Spinal cord (tissue), 9 donors: ENCODE measurements at regions not wholly inside any gene's neighbourhood (a gene's known extent, or its start where the extent isn't known, plus 50 kb on each side); places are given as distances from the start of the nearest gene placed in this dataset.

Experiments used
- DNase-seq, 6 donors: peaks; one replicate each; pipeline versions ENCODE4 v3.0.0 to v3.0.0-alpha.2; 2013 to 2015; ENCODE audit warnings: low spot score in 6 of 6, low read depth in 4 of 6
- H3K27ac ChIP-seq: one replicate; pipeline ENCODE4 v1.5.1; 2013; ENCODE audit warnings: low read depth, low read length, control low read depth
- H3K27me3 ChIP-seq: one replicate; pipeline ENCODE4 v1.6.1; 2013; ENCODE audit warnings: low read length; ENCODE audit not compliant: control insufficient read depth, insufficient read depth
- H3K36me3 ChIP-seq: one replicate; pipeline ENCODE4 v1.6.1; 2013; ENCODE audit warnings: low read length; ENCODE audit not compliant: control insufficient read depth, insufficient read depth
- H3K4me1 ChIP-seq: one replicate; pipeline ENCODE4 v1.6.1; 2013; ENCODE audit warnings: low read length; ENCODE audit not compliant: control insufficient read depth, insufficient read depth
- H3K4me3 ChIP-seq: one replicate; pipeline ENCODE4 v1.5.1; 2013; ENCODE audit warnings: low read depth, low read length, control low read depth
- H3K9me3 ChIP-seq: one replicate; pipeline ENCODE4 v1.6.1; 2013; ENCODE audit warnings: low read length; ENCODE audit not compliant: control insufficient read depth, insufficient read depth
- WGBS: methylation state at CpG from one replicate; pipeline ENCODE4 v1.1.5; 2013; ENCODE audit warnings: missing lambda C conversion rate; ENCODE audit not compliant: insufficient coverage; 5-methylcytosine and 5-hydroxymethylcytosine counted together
- donor health status: healthy.

GRCh38 chr17:77361986-77362620 is 221.3 kb downstream of the SEC14L1 start:
- 93% methylated on average over 8 of the region's 8 CpGs for WGBS
- Histone ChIP-seq H3K9me3 (no peaks in the 10 kb centered on the region), H3K4me3 (no peak overlapping the region), H3K4me1 (peaks cover 39% of the 10 kb centered on the region), H3K27ac (no peak overlapping the region), H3K36me3 (no peaks in the 10 kb centered on the region), H3K27me3 (no peaks in the 10 kb centered on the region)
- DNase-seq: no peak

DNA sequence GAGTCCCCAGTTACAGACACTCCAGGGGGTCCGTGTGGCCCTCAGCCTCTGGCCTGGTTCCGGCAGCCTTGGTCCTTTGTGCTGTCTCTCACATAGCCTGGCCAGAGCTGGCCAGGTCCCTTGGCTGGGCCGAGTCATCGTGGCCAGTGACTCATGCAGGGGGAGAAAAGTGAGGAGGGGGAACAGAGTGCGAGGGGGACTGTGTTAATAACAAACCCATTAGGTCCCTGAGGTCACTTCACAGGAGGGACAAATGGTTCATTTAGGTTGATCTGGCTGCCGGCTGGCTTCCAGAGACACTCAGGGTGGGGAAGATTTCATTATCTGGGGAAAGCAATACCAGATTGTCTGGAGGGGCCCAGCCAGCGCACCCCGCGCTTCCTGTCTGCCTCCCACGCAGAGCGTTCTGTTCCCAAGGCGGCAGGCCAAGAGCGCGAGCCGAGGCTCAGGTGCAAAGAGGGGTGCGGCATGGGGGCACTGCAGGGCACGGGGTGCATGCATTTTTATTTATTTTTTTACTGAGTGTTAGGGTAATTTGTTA is 223.1 kb downstream of the SEC14L1 start:
- 70% methylated on average over 10 of the region's 17 CpGs for WGBS
- no peak for DNase-seq
- Histone ChIP-seq H3K27ac (no peak overlapping the region), H3K4me1 (peaks cover 37% of the 10 kb centered on the region), H3K9me3 (no peaks in the 10 kb centered on the region), H3K27me3 (no peaks in the 10 kb centered on the region), H3K36me3 (no peaks in the 10 kb centered on the region), H3K4me3 (no peak overlapping the region)

- Histone ChIP-seq H3K9me3 (no peaks in the 10 kb centered on the region), H3K36me3 (no peaks in the 10 kb centered on the region), H3K4me1 (peaks cover 33% of the 10 kb centered on the region), H3K27ac (no peak overlapping the region), H3K4me3 (no peak overlapping the region), H3K27me3 (no peaks in the 10 kb centered on the region)
- no peak for DNase-seq
- WGBS: 90% methylated on average over 4 of the region's 10 CpGs
Observed at GRCh38 chr17:77364381-77364911, 223.7 kb downstream of the SEC14L1 start.

DNA sequence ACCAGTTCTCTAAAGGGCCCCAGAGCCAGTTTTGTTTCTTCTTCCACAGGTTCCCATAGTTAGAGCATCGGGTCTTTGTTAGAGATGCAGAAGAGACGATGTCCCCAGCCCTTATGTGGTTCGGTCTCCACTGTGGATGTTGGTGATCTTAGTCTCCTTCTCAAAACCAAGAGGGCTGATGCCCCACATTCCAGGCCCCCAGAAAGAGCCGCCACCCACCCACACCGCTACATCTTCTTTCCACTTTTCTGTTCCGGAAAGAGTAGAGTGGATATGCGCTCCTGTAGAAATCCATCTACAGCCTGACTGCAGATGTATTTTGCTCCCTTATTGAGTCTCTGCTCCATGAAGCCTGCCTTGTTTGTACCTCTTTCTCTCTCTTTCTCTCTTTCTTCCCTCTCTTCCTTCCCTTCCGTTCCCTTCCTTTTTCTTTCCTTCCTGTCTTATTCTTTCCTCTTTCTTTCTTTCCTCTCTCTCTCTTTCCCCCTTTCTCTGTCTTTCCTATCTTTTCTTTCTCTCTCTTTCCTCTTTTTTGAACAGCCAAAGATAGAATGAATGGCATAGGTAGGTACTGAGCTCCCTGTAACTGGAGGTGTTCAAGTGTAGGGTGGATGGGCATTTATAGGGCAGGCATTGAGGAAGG is 224.3 kb downstream of the SEC14L1 start:
- no peak for DNase-seq
- H3K4me1 ChIP-seq: peaks cover 31% of the 10 kb centered on the region
- no peak overlapping the region for H3K4me3 ChIP-seq
- no peaks in the 10 kb centered on the region for H3K36me3 ChIP-seq
- WGBS: 98% methylated on average over 5 of the region's 8 CpGs
- H3K27ac ChIP-seq: peak overlapping the region; percentile 33
- no peaks in the 10 kb centered on the region for H3K9me3 ChIP-seq
- H3K27me3 ChIP-seq: no peaks in the 10 kb centered on the region

- Histone ChIP-seq H3K9me3 (no peaks in the 10 kb centered on the region), H3K4me3 (no peak overlapping the region), H3K36me3 (no peaks in the 10 kb centered on the region), H3K4me1 (peaks cover 31% of the 10 kb centered on the region), H3K27me3 (no peaks in the 10 kb centered on the region), H3K27ac (peak overlapping the region; percentile 33)
- 28% methylated on average over 8 of the region's 11 CpGs for WGBS
- no peak for DNase-seq
Observed at GRCh38 chr17:77365584-77366186, 224.9 kb downstream of the SEC14L1 start.

DNA sequence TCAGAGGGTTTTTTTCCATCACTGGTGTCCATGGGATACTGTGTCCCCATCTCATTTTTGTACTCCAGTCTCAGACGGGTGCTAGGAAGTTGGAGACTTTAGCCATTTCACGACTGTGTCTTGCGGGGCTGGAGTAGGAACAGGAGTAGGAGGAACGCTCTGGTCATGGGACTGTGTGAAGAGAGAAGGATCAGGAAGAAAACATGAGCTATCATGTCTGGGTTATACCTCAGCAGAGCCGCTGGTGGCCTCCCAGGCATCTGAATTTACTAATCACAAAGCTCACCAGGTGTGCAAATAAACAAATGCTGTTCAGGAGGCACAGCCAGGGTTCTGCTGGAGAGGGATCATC is 225.4 kb downstream of the SEC14L1 start:
- peak overlapping the region; percentile 25 for H3K27ac ChIP-seq
- no peak overlapping the region for H3K4me3 ChIP-seq
- H3K27me3 ChIP-seq: no peaks in the 10 kb centered on the region
- no peaks in the 10 kb centered on the region for H3K36me3 ChIP-seq
- peaks cover 34% of the 10 kb centered on the region for H3K4me1 ChIP-seq
- WGBS: 58% methylated on average over 5 of the region's 5 CpGs
- no peaks in the 10 kb centered on the region for H3K9me3 ChIP-seq
- no peak for DNase-seq

GRCh38 chr17:77366558-77367245 is 225.9 kb downstream of the SEC14L1 start:
- Histone ChIP-seq H3K4me1 (peaks cover 39% of the 10 kb centered on the region), H3K27ac (no peak overlapping the region), H3K9me3 (no peaks in the 10 kb centered on the region), H3K4me3 (no peak overlapping the region), H3K36me3 (no peaks in the 10 kb centered on the region), H3K27me3 (no peaks in the 10 kb centered on the region)
- WGBS: 65% methylated on average over 7 of the region's 8 CpGs
- no peak for DNase-seq

- no peaks in the 10 kb centered on the region for H3K9me3 ChIP-seq
- no peak overlapping the region for H3K27ac ChIP-seq
- 89% methylated on average over 7 of the region's 13 CpGs for WGBS
- H3K4me3 ChIP-seq: no peak overlapping the region
- DNase-seq: no peak
- H3K27me3 ChIP-seq: no peaks in the 10 kb centered on the region
- H3K36me3 ChIP-seq: no peaks in the 10 kb centered on the region
- peaks cover 51% of the 10 kb centered on the region for H3K4me1 ChIP-seq
Observed at GRCh38 chr17:77369544-77369971, 228.8 kb downstream of the SEC14L1 start.

- 74% methylated on average over 5 of the region's 5 CpGs for WGBS
- no peak overlapping the region for H3K4me3 ChIP-seq
- H3K27ac ChIP-seq: no peak overlapping the region
- no peaks in the 10 kb centered on the region for H3K36me3 ChIP-seq
- no peaks in the 10 kb centered on the region for H3K27me3 ChIP-seq
- peaks cover 57% of the 10 kb centered on the region for H3K4me1 ChIP-seq
- DNase-seq: no peak
- H3K9me3 ChIP-seq: no peaks in the 10 kb centered on the region
Observed at GRCh38 chr17:77370586-77370985, 229.8 kb downstream of the SEC14L1 start.
